SK-N-SH (cell line): ENCODE measurements at regions not wholly inside any gene's neighbourhood (a gene's known extent, or its start where the extent isn't known, plus 50 kb on each side); places are given as distances from the start of the nearest gene placed in this dataset.

Source experiments
- FOSL2 ChIP-seq: IDR thresholded peaks from 2 replicates; pipeline ENCODE4 v1.4.0; 2012; ENCODE audit warnings: low read depth, mild to moderate bottlenecking, moderate library complexity, borderline replicate concordance
- JUND ChIP-seq: IDR thresholded peaks from 2 replicates; pipeline ENCODE4 v1.4.0; 2012
- MAX ChIP-seq: IDR thresholded peaks from 2 replicates; pipeline ENCODE4 v1.4.0; 2012; ENCODE audit warnings: low read depth
- NRF1 ChIP-seq: IDR thresholded peaks from 2 replicates; pipeline ENCODE4 v1.6.1; 2012; ENCODE audit warnings: low read depth, mild to moderate bottlenecking, low read length
- RAD21 ChIP-seq: IDR thresholded peaks from 2 replicates; pipeline ENCODE4 v1.6.1; 2012; ENCODE audit warnings: mild to moderate bottlenecking, low read length
- RFX5 ChIP-seq: IDR thresholded peaks from 2 replicates; pipeline ENCODE4 v1.6.1; 2012; ENCODE audit warnings: mild to moderate bottlenecking, improper control_type of control experiment, low read length
- SMC3 ChIP-seq: IDR thresholded peaks from 2 replicates; pipeline ENCODE4 v1.6.1; 2012; ENCODE audit warnings: low read depth, low read length, improper control_type of control experiment

- TF ChIP-seq RFX5 (no peak), MAX (peak; percentile 62), SMC3 (no peak), FOSL2 (peak; percentile 77), JUND (peak; percentile 84), NRF1 (no peak), RAD21 (no peak)
Observed at GRCh38 chr3:154886437-154886836, 193.7 kb upstream of the MME start.
